Midbrain (tissue), 1 donor: ENCODE measurements at regions not wholly inside any gene's neighbourhood (a gene's known extent, or its start where the extent isn't known, plus 50 kb on each side); places are given as distances from the start of the nearest gene placed in this dataset.

ENCODE experiments used
- DNase-seq: peaks from one replicate; lab custom pipeline; 2025; lab: John Stamatoyannopoulos, UW

GRCh38 chr14:36028665-36029064, 147.9 kb downstream of the PTCSC3 start:
- DNase-seq: no peak

DNA sequence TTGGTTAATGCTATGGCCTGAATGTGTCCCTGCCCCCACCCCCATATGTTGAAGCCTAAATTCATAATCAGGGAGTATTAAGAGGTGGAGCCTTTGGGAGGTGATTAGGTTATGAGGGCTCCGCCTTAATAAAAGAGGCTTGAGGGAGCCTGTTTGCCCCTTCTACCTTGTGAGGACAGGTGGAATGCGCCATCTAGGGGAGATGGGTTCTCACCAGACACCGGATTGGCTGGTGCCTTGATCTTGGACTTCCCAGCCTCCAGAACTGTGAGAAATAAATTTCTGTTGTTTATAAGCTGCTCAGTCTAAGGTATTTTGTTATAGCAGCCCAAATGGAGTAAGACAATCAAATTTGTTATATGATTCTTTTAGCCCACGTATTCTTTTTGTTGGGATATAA, 148.3 kb downstream of the PTCSC3 start:
- no peak for DNase-seq

DNA sequence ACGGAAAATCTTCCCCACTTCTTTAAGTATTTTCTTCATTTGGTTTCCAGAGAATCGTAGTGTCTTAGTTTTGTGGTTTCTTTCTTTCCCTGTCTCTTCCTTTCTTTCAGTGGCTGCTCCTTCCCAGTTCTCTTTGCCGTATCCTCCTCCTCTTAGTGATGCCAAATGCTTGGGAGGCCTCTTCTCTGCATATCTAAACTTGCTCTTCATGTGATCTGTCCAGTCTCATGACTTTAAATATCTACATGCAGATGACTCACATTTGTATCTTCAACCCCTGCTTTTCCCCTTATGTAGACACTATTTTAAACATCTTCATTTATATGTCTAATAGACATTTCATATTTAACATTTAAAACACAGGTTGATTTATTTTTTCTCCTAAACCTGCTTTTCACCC, 149.2 kb downstream of the PTCSC3 start:
- DNase-seq: no peak

DNA sequence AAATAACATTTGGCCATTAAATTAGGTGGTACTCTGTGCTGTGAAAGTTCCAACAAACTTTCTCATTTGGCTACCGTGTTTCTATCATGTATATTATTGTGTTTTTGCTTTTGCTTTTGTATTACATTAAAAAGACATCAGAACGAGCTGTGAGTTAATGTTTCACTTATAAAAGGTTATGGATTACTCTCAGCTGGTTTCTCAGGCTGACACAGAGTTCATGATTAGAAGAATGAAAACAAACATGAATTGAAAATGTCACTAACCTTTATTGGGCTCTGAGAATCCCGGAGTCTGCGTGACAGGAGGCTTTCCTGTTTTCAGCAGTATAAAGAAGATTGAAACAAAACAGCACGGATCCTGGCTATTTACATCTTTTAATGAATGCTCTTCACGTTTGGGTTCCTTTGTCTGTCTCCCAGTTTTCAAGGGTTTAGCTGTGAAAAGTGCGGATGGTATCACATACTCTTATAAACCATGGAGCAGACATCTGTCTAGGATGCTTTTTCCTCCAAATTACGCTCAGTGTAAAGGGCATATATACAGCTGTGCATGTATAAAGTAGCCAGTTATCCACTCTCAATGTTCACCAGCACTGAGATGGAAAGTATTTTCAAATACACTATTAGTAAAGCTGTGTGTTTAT, 153.6 kb downstream of the PTCSC3 start:
- DNase-seq: peak; percentile 51

DNA sequence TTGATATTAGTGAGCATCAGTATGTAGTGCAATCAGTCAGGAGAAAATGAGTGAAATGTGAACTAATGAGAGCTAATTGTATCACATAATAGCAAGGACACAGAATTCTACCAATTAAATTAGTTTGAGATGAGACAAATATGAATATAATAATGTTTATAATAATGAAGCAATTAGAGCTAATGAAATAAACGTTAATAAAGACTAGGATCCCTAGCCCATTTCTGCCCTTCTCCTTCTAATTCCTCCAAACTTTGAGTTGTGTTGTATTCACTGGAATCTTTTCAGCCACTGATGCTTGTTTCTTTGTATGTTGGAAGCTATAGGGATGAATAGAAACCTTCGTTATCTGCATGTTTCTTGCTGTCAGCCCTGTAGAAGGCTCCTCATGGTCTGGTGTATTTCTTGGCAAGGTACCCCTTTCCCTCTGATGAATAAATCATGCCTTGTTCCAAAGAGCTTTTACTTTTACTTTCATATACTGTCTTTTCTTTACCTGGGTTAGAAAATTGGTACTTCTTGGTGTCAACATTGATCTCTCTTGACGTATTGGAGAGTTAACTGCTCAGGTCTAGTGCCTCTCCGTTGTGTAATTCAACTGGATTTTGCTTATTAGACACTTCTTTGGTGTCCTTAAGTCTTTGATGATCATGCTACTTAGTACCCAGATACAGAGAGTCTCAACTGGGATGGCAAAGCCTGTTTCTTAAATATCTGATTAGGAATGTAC, 154.8 kb downstream of the PTCSC3 start:
- peak; percentile 57 for DNase-seq

DNA sequence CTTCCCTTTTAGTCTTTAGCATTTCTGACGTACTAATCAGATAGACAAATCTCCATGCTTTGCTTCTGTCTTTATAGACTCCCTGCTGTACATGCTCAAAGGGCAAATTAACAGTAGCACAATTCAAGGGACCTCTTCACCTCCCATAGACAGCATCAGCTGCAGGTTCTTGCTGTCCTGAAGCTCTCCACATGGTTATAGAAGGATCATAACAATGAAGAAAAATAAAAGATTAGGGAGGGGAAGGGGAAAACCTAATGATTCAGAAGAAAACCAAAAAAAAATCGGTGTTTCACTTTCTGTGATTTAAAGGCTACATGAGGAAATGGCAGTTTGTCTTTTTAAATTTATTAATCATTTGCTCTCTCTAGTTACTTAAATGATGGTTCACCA, 155.5 kb downstream of the PTCSC3 start:
- no peak for DNase-seq

DNA sequence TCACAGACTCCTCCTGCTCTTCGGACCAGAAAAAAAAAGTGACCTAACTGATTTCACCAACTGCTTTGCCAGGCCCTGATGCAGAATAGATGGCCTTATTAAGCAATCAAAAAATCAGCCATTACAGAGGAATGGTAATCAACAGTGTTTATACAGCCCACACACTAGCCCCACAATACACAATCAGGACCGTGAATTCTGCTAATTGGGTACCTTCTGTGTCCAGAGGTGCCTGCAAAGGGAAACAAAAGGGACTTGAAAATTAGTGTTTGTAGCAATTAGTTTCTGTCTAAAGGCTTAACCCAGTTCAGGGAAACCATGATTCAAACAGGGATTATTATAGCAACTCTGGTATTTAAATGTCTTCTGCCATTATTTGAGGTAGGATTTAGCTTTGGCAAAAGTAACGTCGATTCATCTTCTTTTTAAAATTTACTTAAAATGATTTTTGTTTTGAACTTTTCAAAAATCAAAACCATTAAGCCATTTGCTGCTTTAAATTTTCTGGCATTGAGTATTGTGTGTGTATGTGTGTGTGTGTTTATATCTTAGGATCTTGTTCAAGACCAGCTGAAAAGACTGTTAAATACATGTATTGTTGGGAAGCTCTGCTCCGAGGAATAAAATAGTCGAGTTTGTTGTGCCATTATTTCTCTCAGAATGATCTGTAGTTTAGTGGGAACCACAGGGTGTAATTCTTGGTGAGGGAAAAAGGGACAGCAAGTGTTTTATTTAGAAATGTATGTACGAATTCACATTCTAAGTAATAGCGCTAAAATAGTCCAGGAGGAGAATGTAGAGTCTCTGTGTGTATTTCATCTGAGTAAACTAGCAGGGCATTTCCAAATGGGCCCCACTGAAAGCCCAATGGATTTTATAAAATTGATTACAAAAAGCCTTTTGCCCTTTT, 156.1 kb downstream of the PTCSC3 start:
- peak; percentile 67 for DNase-seq

DNA sequence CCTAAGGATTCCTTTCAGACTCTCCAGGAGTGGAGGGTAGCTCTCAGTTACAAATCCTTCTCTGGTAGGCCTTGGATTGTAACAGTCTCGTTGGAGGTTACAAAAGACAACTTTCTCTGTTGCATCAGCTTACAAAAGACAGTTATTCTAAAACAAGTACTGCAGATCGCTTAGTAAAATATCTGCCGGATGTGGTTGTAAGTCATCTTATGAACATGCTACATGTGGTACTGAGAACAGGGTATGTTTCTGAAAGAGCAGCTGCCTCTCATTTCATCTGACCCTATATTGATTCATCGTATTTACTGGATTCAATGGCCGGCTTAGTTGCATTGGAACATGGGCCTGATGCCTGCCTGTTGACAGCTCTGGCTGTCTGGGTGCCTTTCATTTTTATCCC, 157.4 kb downstream of the PTCSC3 start:
- peak; percentile 21 for DNase-seq

DNA sequence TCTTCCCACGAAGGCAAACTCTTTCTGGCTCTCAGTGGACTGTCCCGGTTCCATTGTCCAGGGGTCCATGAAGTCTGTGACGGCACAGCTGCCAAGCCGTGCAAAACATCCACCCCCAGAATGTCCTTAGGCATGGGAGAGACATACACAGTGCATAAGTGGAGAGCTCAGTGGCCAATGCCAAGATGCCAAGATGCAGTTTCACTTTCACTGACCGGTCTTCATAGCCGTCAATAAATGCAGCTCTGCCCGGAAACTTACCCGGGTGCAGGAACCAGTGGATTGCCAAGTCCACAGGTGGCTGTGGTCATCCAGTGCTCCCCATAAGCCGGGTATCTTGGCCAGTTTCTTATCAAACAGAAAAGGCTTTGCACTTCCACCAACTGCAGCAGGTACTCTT, 162.3 kb downstream of the PTCSC3 start:
- DNase-seq: no peak

DNA sequence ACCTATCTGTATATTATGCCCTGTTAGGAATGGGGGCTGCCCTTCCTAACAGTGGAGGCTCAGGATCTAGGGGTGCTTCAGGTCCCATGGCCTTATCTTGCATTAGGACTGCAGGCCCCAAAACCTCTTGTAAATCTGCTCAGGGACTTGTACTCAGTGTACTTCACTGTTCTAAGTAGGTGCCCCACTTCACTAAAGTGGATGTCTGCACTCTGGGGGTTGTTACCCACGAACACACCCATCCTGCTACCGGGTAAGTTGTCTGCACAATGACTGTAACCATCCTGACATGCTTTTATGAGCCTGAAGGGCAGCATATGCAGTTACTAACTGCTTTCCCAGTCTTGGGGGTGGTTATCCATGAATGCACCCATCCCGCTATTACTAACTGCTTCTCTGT, 163.0 kb downstream of the PTCSC3 start:
- DNase-seq: no peak

GRCh38 chr14:36012621-36013020, 163.9 kb downstream of the PTCSC3 start:
- DNase-seq: no peak

- no peak for DNase-seq
Measured at GRCh38 chr14:36009643-36010042, 166.9 kb downstream of the PTCSC3 start.

DNA sequence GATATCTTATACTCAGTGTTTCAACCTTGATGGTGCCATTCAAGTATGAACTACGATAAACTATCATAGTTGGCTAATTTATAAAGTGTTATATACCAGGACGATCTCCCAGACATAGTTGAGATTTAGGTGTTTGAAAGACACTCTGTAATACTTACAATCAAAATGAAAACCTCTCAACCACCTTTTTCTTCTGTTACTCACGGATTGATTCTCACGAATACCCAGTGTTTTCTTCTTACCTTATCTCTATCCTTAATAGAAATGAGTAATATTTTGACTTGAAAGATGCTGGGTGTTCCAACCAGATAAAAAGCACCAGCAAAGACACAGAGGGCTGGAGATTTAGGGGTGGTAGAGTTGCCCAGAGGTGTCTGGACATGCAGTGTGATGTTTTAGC, 169.9 kb downstream of the PTCSC3 start:
- DNase-seq: no peak

- no peak for DNase-seq
Measured at GRCh38 chr14:36005670-36006069, 170.9 kb downstream of the PTCSC3 start.

DNA sequence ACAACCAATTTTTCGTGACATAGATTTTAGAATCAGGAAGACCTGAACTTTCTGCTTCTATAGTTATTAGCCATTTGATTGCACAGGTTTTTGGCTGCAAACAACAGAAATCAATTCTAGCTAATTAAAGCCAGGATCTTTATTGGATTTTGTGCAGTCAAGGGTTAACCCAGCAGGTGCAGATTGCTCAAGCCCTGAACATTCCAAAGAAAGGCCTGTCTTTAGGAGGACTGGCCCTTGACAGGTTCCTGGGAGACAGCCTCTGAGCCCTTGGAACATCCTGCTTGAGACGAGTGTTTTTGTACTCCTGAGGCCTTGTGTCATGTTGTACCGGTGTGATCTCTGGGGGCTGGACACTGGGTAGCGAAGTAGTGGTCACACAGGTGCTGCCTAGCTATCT, 174.6 kb downstream of the PTCSC3 start:
- DNase-seq: no peak

GRCh38 chr14:35999294-35999693, 173.2 kb downstream of the BRMS1L start:
- DNase-seq: no peak

DNA sequence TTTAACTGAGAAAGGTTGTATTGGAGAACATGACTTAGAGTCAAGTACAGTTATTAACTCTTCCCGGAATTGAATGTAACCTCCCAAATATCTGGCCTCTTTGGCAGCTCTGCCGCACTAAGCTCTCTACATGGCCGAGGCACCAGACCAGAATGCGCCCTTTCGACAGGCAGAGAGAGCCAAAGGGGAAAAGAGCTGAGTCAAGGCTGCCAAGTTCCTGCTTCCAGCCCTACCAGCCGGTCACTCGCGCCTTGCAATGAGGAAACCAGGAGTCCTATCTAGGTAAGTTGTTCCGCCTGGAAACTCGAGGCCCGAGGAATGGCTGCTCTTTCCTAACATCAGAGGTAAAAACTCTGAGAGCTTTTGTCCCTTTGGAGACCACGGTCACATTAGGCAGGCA, 172.2 kb downstream of the BRMS1L start:
- DNase-seq: peak; percentile 32

DNA sequence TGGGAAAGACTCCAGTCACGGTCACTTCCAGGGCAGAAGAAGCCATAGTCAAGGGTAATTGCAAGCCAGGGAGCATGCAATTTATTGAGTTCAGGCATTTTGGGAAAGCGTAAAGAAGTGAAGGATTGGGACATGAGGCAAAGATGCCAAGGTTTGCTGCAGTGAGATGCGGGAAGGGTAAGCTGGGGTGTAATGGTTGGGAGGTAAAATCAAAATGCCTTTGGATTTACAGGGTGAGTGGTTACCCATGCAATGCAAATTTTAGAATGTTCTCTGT, 167.5 kb downstream of the BRMS1L start:
- DNase-seq: no peak

DNA sequence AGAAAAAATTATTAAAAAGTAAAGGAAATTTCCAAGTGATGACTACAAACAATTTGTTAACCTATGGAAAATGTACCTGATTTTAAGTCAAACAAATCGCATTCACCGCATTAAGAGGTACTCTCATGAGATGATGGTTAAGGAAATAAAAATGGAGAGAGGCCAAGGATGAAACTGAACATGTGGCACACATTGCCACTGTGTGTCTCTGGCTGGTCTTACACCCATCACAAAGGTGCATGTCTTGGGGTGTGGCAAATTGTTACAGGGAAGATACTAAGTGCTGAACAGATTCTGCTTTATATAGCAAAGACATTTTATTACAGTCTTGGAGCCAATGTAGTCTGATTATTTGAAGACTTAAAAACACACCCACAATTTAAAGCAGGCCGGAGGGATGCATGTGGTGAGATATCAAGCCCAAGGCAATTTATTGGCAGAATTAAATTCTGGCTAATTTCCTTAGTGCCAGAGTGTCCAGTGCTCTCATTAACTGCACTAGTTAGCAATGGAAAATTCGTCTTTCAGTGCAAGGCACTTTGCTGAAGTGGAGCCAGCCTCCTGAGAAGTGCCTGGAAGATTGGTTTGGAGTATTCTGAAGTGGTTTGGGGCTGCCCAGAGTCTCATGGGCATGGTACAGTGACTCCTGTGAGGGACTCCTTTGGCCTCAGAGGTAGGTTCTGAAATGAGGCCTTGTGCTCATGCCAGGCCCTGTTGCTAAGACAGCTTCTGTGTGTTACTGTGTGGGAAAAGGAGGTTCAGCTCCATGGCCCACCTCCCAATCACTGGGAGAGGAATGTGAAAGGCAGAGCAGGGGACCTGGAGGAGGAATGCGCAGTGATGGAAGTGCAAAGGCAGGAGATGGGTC, 166.9 kb downstream of the BRMS1L start:
- no peak for DNase-seq

GRCh38 chr14:35991356-35991755, 165.2 kb downstream of the BRMS1L start:
- peak; percentile 49 for DNase-seq

DNA sequence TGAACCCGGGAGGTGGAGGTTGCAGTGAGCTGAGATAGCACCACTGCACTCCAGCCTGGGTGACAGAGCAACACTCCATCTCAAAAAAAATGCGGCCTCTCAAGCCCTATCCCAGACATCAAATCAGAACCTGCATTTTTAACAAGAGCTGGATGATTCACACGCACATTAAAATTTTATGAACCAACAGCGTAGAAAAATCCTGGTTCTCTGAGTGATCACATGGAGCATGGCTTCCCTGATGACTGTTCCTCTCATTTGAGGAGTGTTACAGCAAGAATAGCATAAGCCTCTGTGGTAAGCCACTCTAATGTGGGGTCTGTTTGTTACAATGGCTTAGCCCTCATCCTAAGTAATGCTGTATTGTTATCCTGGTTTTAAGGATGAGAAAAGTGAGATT, 163.6 kb downstream of the BRMS1L start:
- DNase-seq: no peak
